ENCODE measurements at regions not wholly inside any gene's neighbourhood (a gene's known extent, or its start where the extent isn't known, plus 50 kb on each side); places are given as distances from the start of the nearest gene placed in this dataset.
"Not testable (repeated sequence)": the region's sequence is repeated elsewhere in the genome, so short reads cannot be mapped to it uniquely, and the experiment has no call there.

DNA sequence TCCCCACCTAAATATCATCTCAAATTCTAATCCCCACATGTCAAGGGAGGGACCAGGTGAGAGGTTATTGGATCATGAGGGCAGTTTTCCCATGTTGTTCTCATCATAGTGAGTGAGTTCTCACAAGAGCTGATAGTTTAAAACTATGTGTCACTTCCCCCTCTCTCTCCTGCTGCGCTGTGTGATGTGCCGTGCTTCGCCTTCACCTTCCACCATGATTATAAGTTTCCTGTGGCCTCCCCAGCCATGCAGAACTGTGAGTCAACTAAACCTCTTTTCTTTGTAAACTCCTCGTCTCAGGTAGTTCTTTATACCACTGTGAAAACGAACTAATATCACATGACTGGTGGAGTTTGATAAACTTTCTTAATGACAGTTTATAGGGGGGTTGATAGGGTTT, 839.5 kb downstream of the TMEM121 start:
- not testable (repeated sequence) for TF ChIP-seq CTCF (IDR thresholded peaks at IDR 0.05); ZFX (IDR thresholded peaks at IDR 0.05; ENCODE audit: borderline replicate concordance)

Measured in 22Rv1 (cell line).